Breast epithelium (tissue), 3 donors: ENCODE measurements at regions not wholly inside any gene's neighbourhood (a gene's known extent, or its start where the extent isn't known, plus 50 kb on each side); places are given as distances from the start of the nearest gene placed in this dataset.

Experiments
- CTCF ChIP-seq, 3 donors: fragments of 450-650 bp; IDR thresholded peaks; one replicate each; pipeline ENCODE4 v1.5.1; 2016 to 2017; ENCODE audit warnings: antibody characterized with exemption in 3 of 3, mild to moderate bottlenecking in 3 of 3, moderate library complexity in 3 of 3
- POLR2A ChIP-seq: fragments of 450-650 bp; IDR thresholded peaks from one replicate; pipeline ENCODE4 v1.6.1; 2016; ENCODE audit warnings: antibody characterized with exemption, mild to moderate bottlenecking, moderate library complexity
- POLR2AphosphoS5 ChIP-seq, 3 donors: sonication (generic); formaldehyde crosslinking; IDR thresholded peaks; one replicate each; pipeline ENCODE4 v1.6.1; 2017; ENCODE audit warnings: antibody characterized with exemption in 3 of 3

- no peak for TF ChIP-seq CTCF (IDR thresholded peaks at IDR 0.05)
- no peak for TF ChIP-seq POLR2AphosphoS5 (IDR thresholded peaks at IDR 0.05)
- no peak for TF ChIP-seq POLR2A
These were observed 72.2 kb upstream of the PPP3CA start for GRCh38 chr4:101419336-101420135.
